Posterior cingulate gyrus (tissue), 11 donors: ENCODE measurements at regions not wholly inside any gene's neighbourhood (a gene's known extent, or its start where the extent isn't known, plus 50 kb on each side); places are given as distances from the start of the nearest gene placed in this dataset.
"Not testable (repeated sequence)": the region's sequence is repeated elsewhere in the genome, so short reads cannot be mapped to it uniquely, and the experiment has no call there.

ENCODE experiments used
- DNase-seq, 10 donors: peaks; one replicate each; pipeline versions ENCODE4 v3.0.0 to v3.0.0-alpha.2; 2020 to 2021; ENCODE audit warnings: mixed read lengths in 3 of 10
- intact Hi-C: fragments of 100-400 bp; cut with DNase I; formaldehyde crosslinking; loops from one replicate; pipeline ENCODE4 v1.15.1; 2023

GRCh38 chr3:14272041-14272958 is 93.7 kb downstream of the LSM3 start:
- DNase-seq, intact Hi-C loops: not testable (repeated sequence)

GRCh38 chr3:14272959-14273560 is 94.4 kb downstream of the LSM3 start:
- intact Hi-C loops, DNase-seq: not testable (repeated sequence)

- DNase-seq, result no peak
- intact Hi-C loops, result no loop called here
Measured at GRCh38 chr3:14273901-14274611, 95.4 kb downstream of the LSM3 start.

- no peak for DNase-seq
- intact Hi-C loops, result no loop called here
Measured at GRCh38 chr3:14274612-14274936, 96.0 kb downstream of the LSM3 start.

GRCh38 chr3:14274999-14275961 is 96.7 kb downstream of the LSM3 start:
- intact Hi-C loops, result no loop called here

GRCh38 chr3:14275962-14276909 is 97.6 kb downstream of the LSM3 start:
- intact Hi-C loops, result no loop called here
- no peak for DNase-seq

More at GRCh38 chr3:14274999-14275961, 96.7 kb downstream of the LSM3 start:
- DNase-seq, result no peak

- DNase-seq, result no peak
- intact Hi-C loops, result no loop called here
Measured at GRCh38 chr3:14277557-14277956, 98.9 kb downstream of the LSM3 start.

- no peak for DNase-seq
- intact Hi-C loops, result no loop called here
Measured at GRCh38 chr3:14278265-14278798, 99.7 kb downstream of the LSM3 start.

- intact Hi-C loops, result no loop called here
- DNase-seq, result no peak
Measured at GRCh38 chr3:14278799-14279625, 100.4 kb downstream of the LSM3 start.

GRCh38 chr3:14279626-14280061 is 101.0 kb downstream of the LSM3 start:
- DNase-seq, result no peak
- intact Hi-C loops, result no loop called here

- intact Hi-C loops, result no loop called here
- no peak for DNase-seq
Measured at GRCh38 chr3:14280326-14280725, 101.7 kb downstream of the LSM3 start.

GRCh38 chr3:14281053-14281452 is 102.4 kb downstream of the LSM3 start:
- intact Hi-C loops, result no loop called here
- no peak for DNase-seq

- intact Hi-C loops, result no loop called here
- DNase-seq, result no peak
Measured at GRCh38 chr3:14282001-14282705, 103.5 kb downstream of the LSM3 start.

GRCh38 chr3:14282706-14283075 is 104.1 kb downstream of the LSM3 start:
- intact Hi-C loops, result no loop called here
- DNase-seq, result no peak

- intact Hi-C loops, result no loop called here
- DNase-seq, result no peak
Measured at GRCh38 chr3:14283092-14283812, 104.6 kb downstream of the LSM3 start.

- no peak for DNase-seq
- intact Hi-C loops, result no loop called here
Measured at GRCh38 chr3:14283813-14284438, 105.3 kb downstream of the LSM3 start.
